ENCODE measurements at regions not wholly inside any gene's neighbourhood (a gene's known extent, or its start where the extent isn't known, plus 50 kb on each side); places are given as distances from the start of the nearest gene placed in this dataset.

GRCh38 chr12:61694214-61694613 lies 566.0 kb upstream of the USP15 start:
- no peak for DNase-seq

GRCh38 chr12:61701471-61701870 lies 558.7 kb upstream of the USP15 start:
- no peak for DNase-seq

- no peak for DNase-seq
Observed at GRCh38 chr12:61706783-61707182, 553.4 kb upstream of the USP15 start.

- DNase-seq: no peak
Observed at GRCh38 chr12:61713121-61713520, 547.1 kb upstream of the USP15 start.

GRCh38 chr12:61717986-61718385 lies 542.2 kb upstream of the USP15 start:
- no peak for DNase-seq

- DNase-seq: no peak
Observed at GRCh38 chr12:61739925-61740324, 520.3 kb upstream of the USP15 start.

GRCh38 chr12:61750604-61751003 lies 509.6 kb upstream of the USP15 start:
- no peak for DNase-seq

GRCh38 chr12:61754214-61754613 lies 506.0 kb upstream of the USP15 start:
- no peak for DNase-seq

GRCh38 chr12:61757831-61758505 lies 502.2 kb upstream of the USP15 start:
- DNase-seq: no peak

- DNase-seq: no peak
Observed at GRCh38 chr12:61758661-61759060, 501.5 kb upstream of the USP15 start.

GRCh38 chr12:61765926-61766325 lies 494.3 kb upstream of the USP15 start:
- DNase-seq: no peak

- DNase-seq: no peak
Observed at GRCh38 chr12:61780435-61780834, 479.8 kb upstream of the USP15 start.

- DNase-seq: no peak
Observed at GRCh38 chr12:61781021-61781581, 479.1 kb upstream of the USP15 start.

- DNase-seq: no peak
Observed at GRCh38 chr12:61796846-61797245, 463.4 kb upstream of the USP15 start.

GRCh38 chr12:61797266-61797665 lies 462.9 kb upstream of the USP15 start:
- no peak for DNase-seq

GRCh38 chr12:61798778-61799177 lies 461.4 kb upstream of the USP15 start:
- no peak for DNase-seq

- DNase-seq: no peak
Observed at GRCh38 chr12:61804301-61804700, 455.9 kb upstream of the USP15 start.

GRCh38 chr12:61808856-61809255 lies 451.3 kb upstream of the USP15 start:
- DNase-seq: no peak

GRCh38 chr12:61810486-61810885 lies 449.7 kb upstream of the USP15 start:
- DNase-seq: no peak

GRCh38 chr12:61821381-61821780 lies 438.8 kb upstream of the USP15 start:
- DNase-seq: no peak

GRCh38 chr12:61823102-61823501 lies 437.1 kb upstream of the USP15 start:
- no peak for DNase-seq

GRCh38 chr12:61846765-61847164 lies 413.4 kb upstream of the USP15 start:
- DNase-seq: no peak

GRCh38 chr12:61848893-61849292 lies 411.3 kb upstream of the USP15 start:
- DNase-seq: no peak

- no peak for DNase-seq
Observed at GRCh38 chr12:61853945-61854344, 406.3 kb upstream of the USP15 start.

GRCh38 chr12:61854902-61855301 lies 405.3 kb upstream of the USP15 start:
- no peak for DNase-seq
